GM18873 (cell line): ENCODE measurements at regions not wholly inside any gene's neighbourhood (a gene's known extent, or its start where the extent isn't known, plus 50 kb on each side); places are given as distances from the start of the nearest gene placed in this dataset.
A peak's percentile ranks its signal among the peaks of the same experiment; 100 is the strongest.
"Not testable (repeated sequence)": the region's sequence is repeated elsewhere in the genome, so short reads cannot be mapped to it uniquely, and the experiment has no call there.

Experiments
- ATAC-seq: cut with Tn5 transposase; IDR thresholded peaks from one replicate; pipeline ENCODE4 v1.9.1; 2021; ENCODE audit warnings: mild to moderate bottlenecking, moderate library complexity, moderate number of reproducible peaks; ENCODE audit not compliant: unreplicated experiment, low FRiP score

- no peak for ATAC-seq
Measured at GRCh38 chr10:30534465-30535144, 94.9 kb downstream of the LYZL2 start.

- ATAC-seq: no peak
Measured at GRCh38 chr10:30531751-30532530, 97.6 kb downstream of the LYZL2 start.

GRCh38 chr10:30529373-30529998, 95.5 kb downstream of the MAP3K8 start:
- peak; percentile 65 for ATAC-seq

GRCh38 chr10:30528429-30528786, 94.4 kb downstream of the MAP3K8 start:
- no peak for ATAC-seq

GRCh38 chr10:30527623-30528428, 93.8 kb downstream of the MAP3K8 start:
- no peak for ATAC-seq

GRCh38 chr10:30522661-30523078, 88.7 kb downstream of the MAP3K8 start:
- not testable (repeated sequence) for ATAC-seq

- ATAC-seq: no peak
Measured at GRCh38 chr10:30518907-30519306, 84.9 kb downstream of the MAP3K8 start.
